HL-60 (cell line): ENCODE measurements at regions not wholly inside any gene's neighbourhood (a gene's known extent, or its start where the extent isn't known, plus 50 kb on each side); places are given as distances from the start of the nearest gene placed in this dataset.

ENCODE experiments used
- TF ChIP-seq, protein P1 (sequence below): IDR thresholded peaks from one replicate; pipeline ENCODE4 v1.5.1; 2011; ENCODE audit warnings: low read length, control low read depth, inconsistent platforms; ENCODE audit not compliant: insufficient read depth
- TF ChIP-seq, protein P2 (sequence below): IDR thresholded peaks from 2 replicates; pipeline ENCODE4 v1.6.1; 2012; ENCODE audit warnings: low read depth; ENCODE audit not compliant: insufficient replicate concordance

DNA sequence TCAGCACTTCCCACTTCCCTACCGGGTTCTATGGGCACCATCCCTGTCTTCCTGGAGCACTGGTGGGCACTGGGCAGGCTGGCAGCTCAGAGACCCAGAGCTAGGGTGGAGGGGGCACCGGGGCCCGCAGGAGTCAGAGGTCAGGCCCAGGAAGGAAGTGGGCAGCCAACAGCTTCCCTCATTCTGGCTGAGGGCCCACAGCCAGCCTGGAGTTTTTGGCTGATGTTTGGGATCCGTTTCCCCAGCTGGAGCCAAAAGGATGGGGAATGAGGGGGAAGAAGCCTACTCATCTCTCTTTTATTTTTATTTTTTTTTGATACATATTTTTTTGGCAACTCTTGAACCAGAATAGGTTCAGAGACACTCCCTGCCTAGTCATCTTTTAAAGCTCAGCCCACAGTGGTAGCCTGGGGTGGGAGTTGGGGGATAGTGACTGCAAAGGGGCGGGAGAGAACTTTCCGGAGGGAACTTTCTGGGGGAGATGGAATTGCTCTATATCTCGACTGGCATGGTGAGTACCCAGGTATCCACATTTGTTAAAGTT lies 54.2 kb upstream of the MLN start:
- TF ChIP-seq, protein P1, sequence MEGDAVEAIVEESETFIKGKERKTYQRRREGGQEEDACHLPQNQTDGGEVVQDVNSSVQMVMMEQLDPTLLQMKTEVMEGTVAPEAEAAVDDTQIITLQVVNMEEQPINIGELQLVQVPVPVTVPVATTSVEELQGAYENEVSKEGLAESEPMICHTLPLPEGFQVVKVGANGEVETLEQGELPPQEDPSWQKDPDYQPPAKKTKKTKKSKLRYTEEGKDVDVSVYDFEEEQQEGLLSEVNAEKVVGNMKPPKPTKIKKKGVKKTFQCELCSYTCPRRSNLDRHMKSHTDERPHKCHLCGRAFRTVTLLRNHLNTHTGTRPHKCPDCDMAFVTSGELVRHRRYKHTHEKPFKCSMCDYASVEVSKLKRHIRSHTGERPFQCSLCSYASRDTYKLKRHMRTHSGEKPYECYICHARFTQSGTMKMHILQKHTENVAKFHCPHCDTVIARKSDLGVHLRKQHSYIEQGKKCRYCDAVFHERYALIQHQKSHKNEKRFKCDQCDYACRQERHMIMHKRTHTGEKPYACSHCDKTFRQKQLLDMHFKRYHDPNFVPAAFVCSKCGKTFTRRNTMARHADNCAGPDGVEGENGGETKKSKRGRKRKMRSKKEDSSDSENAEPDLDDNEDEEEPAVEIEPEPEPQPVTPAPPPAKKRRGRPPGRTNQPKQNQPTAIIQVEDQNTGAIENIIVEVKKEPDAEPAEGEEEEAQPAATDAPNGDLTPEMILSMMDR: no peak
- TF ChIP-seq, protein P2, sequence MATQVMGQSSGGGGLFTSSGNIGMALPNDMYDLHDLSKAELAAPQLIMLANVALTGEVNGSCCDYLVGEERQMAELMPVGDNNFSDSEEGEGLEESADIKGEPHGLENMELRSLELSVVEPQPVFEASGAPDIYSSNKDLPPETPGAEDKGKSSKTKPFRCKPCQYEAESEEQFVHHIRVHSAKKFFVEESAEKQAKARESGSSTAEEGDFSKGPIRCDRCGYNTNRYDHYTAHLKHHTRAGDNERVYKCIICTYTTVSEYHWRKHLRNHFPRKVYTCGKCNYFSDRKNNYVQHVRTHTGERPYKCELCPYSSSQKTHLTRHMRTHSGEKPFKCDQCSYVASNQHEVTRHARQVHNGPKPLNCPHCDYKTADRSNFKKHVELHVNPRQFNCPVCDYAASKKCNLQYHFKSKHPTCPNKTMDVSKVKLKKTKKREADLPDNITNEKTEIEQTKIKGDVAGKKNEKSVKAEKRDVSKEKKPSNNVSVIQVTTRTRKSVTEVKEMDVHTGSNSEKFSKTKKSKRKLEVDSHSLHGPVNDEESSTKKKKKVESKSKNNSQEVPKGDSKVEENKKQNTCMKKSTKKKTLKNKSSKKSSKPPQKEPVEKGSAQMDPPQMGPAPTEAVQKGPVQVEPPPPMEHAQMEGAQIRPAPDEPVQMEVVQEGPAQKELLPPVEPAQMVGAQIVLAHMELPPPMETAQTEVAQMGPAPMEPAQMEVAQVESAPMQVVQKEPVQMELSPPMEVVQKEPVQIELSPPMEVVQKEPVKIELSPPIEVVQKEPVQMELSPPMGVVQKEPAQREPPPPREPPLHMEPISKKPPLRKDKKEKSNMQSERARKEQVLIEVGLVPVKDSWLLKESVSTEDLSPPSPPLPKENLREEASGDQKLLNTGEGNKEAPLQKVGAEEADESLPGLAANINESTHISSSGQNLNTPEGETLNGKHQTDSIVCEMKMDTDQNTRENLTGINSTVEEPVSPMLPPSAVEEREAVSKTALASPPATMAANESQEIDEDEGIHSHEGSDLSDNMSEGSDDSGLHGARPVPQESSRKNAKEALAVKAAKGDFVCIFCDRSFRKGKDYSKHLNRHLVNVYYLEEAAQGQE: no peak
